Stromal cell of bone marrow (primary cell): ENCODE measurements at regions not wholly inside any gene's neighbourhood (a gene's known extent, or its start where the extent isn't known, plus 50 kb on each side); places are given as distances from the start of the nearest gene placed in this dataset.
"Not testable (repeated sequence)": the region's sequence is repeated elsewhere in the genome, so short reads cannot be mapped to it uniquely, and the experiment has no call there.

Experiments used
- DNase-seq: peaks from one replicate; pipeline ENCODE4 v3.0.0-alpha.2; 2012; ENCODE audit warnings: low read depth

DNA sequence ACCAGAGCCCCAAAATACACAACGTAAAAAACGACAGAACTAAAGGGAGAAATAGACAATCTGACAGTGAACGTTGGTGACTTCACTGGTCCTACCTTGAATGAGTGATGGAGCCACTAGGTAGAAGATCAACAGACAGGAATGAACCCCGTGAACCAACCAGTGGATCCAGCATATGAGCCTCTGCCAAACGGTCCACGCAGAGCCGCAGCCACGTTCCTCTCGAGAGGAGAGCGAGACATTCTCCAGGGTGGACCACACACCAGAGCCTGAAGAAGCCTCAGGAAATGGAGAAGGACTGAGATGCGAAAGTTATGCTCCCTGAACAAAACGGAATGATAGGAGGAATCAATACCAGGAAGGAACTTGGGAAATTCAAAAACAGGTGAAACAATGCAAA lies 178.4 kb downstream of the RTP5 start:
- no peak for DNase-seq

- no peak for DNase-seq
Observed at GRCh38 chr2:242048479-242048878, 178.9 kb downstream of the RTP5 start.

DNA sequence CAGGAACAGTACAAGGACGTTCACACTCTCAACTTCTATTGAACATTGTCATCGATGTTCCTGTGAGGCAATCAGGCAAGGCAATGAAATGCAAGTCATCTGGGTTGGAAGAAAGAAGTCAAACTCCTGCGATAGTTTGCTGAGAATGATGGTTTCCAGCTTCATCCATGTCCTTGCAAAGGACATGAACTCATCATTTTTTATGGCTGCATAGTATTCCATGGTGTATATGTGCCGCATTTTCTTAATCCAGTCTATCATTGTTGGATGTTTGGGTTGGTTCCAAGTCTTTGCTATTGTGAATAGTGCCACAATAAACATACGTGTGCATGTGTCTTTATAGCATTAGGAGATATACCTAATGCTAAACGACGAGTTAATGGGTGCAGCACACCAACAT lies 180.0 kb downstream of the RTP5 start:
- not testable (repeated sequence) for DNase-seq

- no peak for DNase-seq
Observed at GRCh38 chr2:242051463-242051862, 181.9 kb downstream of the RTP5 start.

DNA sequence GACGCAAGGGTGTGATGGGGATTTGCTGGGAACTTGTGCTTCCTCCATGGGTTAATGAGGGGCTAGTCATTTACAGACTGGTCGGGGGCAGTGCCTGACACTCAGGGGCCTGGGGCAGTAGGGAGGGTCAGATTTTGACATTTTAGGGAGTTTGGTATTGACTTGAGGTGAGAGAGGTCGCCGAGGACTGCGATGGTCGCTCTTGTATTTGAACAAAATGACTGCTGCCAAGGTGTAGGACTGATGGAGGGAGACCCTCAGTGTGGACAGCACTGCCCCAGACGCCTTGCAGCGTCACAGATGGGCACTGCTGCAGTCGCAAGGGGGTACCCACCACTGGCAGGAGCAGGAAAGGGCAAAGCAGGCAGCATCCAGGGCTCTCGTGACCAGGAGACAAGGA lies 182.9 kb downstream of the RTP5 start:
- no peak for DNase-seq

DNA sequence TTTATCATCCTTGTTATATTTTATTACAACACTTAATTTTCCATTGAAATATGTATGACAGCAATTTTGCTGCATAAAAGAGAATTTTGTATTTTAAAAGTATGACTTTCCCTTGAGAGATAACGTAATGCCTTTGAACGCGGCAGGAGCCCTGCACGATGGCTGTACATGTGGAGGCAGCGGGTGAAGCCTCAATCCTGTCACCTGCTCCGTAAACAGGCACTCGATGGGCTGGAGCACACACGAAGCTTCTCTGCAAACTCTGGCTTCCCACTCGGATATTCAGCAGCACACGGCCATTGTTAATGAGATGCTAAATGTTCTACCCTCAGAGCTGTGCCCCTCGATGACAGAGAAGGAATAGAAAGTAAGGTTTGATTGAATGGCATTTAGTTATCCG lies 184.4 kb downstream of the RTP5 start:
- DNase-seq = no peak

GRCh38 chr2:242054406-242054805 lies 184.9 kb downstream of the RTP5 start:
- DNase-seq = no peak

DNA sequence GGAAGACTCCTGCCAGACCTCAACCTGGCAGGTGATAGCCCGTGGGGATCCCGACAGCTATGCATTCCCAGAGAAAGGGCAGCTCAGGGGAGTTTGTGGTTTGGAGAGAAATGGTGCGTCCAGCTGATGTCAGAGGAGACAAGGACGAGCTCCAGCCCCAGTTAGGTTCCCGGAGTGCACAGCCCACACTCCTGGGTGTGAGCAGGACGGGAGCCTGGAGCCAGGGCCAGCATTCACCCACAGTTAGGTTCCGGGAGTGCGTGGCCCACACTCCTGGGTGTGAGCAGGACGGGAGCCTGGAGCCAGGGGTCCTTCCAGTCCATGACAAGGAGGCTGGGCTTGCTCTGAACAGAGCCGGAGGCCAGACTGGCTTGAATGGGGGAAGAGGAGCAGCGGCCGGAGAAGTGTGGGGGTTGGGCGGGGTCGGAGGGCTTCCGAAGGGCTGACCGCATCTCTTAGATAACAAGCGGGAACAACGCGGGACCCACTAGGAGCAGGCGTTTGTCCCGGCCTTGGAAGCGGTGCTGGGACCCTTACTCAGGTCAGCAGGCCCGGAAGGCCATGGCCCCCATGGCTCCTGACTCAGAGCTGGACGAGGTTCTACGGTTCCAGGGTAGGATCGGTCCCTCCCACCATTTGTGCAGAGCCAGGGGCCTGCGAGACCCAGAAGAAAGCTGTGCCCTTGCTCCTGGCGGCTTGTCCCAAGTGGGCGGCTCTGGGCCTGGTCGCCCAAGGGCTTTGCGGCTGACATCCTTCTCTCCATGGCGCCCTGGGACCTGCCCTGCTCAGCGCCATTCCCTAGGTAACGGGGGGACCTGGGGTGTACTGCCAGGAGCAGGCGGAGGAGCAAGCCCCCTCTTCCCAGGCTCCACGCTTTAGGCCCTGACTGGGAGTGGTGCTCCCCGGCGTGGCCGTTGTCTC lies 185.6 kb downstream of the RTP5 start:
- DNase-seq = no peak

DNA sequence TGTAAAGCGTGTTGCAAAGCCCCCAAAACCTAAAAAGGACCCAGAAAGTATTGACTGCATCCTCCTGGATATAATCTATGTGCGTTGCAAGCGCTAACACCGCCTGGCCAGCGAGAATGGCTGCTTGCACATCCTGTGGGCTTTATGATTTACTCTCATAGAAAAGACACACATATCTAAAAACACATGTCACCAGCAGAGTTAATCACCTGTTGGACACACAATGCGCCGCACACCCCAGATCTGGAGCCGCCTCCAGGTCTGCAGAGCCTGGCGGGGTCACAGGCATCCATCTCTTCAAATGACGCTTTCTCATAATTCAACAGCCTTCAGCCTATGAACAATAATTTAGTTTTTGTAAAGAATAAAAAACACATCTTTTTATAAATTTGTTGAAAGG lies 186.5 kb downstream of the RTP5 start:
- DNase-seq = no peak

GRCh38 chr2:242056785-242057184 lies 187.3 kb downstream of the RTP5 start:
- no peak for DNase-seq

DNA sequence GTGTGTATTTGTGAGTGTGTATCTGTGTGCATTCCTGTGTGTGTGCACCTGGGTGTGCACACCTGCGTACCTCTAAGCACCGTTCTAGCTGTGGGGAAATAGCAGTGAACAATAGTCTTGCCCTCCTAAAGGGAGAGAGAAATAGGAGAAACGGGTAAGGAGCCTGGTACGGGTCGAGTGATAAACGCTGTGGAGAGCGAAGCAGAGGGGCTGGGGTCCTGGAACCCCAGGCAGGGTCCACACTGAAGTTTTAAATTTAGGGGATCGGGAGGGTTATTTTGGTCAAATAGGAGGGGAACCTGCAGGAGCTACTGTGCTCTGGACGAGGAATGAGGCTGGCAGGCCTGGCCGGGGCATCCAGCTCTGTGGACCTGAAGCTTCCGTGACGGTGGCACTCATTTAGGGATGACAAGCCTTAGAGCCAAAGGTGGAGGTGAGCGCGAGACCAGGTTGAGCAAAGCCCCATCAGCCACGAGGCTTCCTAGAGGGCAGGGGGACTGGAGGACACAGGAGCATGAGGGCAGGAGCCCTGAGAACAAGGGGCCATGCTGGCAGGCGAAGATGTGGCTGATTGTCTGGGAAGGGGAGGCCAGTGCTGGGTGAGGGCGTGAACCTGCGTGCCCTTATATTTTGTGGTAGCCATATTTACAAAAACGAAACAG lies 188.0 kb downstream of the RTP5 start:
- no peak for DNase-seq

DNA sequence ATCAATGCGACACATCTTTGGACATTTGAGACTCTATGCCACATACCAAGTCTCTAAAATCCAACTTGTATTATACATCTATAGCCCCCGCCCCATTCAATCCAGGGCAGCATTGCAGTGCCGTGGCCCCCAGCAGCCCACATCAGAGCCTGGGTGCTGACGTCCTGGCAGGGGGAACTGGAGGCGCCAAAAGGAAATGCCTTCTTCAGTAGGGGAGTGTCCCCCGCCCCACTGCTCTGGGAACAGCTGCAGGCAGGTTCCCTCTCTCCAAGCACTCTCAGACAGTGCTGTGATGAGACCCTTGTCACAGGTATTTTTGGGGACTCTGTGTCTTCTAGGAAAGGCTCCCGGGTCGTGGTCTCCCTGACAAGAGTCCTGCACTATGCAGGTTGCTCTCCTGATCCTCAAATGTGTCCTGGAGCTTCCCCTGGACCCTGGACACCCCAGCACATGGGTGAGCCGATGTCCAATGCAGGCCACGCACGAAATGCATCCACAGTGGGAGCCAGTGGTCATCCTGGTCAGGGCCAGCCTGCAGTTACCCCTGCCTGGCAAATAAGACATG lies 188.7 kb downstream of the RTP5 start:
- no peak for DNase-seq

DNA sequence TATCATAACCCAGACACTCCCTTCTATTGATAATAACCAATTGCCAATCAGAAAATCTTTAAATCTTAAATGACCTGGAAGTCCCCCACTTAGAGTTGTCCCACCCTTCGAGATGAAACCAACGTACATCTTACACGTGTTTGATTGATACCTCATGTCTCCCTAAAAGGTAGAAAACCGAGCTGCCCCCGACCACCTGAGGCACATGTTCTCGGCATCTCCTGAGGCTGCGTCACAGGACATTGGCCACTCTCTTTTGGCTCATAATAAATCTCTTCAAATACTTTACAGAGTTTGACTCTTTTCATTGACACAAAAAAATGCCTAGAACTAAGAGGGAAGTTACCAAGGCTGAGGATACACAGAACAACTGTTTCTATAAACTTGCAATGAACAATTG lies 190.0 kb downstream of the RTP5 start:
- DNase-seq = no peak

GRCh38 chr2:242060212-242060835 lies 190.8 kb downstream of the RTP5 start:
- DNase-seq = peak; percentile 36

GRCh38 chr2:242061930-242062329 lies 192.4 kb downstream of the RTP5 start:
- DNase-seq = not testable (repeated sequence)

DNA sequence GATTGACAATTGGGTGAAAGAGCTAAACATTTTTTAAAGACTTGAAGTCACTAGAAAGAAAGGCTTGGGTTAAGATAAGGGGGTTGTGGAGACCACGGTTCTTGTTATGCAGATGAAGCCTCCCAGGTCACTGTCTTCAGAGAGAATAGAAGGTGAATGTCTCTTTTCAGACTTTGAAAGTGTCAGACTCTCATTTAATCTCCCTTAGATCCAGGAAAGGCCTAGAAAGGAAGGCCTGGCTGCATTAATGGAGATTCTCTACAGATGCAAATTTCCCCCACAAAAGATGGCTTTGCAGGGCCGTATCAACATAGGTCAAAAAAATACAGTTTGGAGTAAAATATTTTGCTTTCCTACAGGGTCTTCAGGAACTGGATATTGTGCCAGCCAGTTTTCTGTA lies 193.9 kb downstream of the RTP5 start:
- no peak for DNase-seq

- DNase-seq = no peak
Observed at GRCh38 chr2:242063850-242064249, 194.3 kb downstream of the RTP5 start.

- DNase-seq = no peak
Observed at GRCh38 chr2:242064364-242065250, 195.1 kb downstream of the RTP5 start.

DNA sequence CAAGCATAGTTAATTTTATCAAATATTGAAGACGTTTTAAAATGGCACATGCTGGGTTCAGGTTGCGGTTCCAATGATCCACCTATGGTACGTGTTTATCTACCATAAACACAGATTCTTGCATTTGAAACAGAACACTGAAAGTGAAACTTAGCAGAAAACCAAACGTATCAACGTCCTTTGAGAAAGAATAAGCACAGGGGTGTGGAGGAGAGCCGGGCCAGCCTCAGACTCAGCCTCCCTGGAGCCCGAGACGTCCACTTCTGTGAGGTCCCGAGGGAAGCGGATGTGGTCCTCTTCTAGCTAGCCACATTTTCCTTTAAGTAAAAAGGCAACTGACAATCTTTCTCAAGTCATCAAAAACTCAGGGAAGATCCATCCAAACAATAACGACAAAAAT lies 195.9 kb downstream of the RTP5 start:
- no peak for DNase-seq

DNA sequence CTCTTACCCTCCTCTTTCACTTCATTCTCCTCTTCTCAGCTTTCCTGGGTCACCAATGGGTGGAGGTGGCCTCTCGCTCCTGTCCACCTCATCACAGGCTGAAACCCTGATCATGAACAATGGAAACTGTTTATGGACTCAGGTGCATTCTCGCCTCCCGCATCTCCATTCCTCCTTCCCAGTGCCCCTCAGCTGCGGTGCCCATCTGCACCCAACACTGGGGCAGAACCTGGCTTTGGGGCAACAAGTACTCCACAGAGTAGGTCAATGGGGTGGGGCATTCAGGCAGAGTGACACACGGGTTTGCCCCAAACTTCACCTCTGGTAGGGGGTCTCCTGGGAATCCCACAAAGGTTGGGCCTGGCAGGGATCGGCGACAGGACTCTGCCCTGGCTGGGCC lies 199.5 kb downstream of the RTP5 start:
- DNase-seq = no peak

GRCh38 chr2:242069938-242070395 lies 200.4 kb downstream of the RTP5 start:
- DNase-seq = peak; percentile 26

GRCh38 chr2:242070726-242071125 lies 201.2 kb downstream of the RTP5 start:
- DNase-seq = not testable (repeated sequence)
